ENCODE measurements at regions not wholly inside any gene's neighbourhood (a gene's known extent, or its start where the extent isn't known, plus 50 kb on each side); places are given as distances from the start of the nearest gene placed in this dataset.

DNA sequence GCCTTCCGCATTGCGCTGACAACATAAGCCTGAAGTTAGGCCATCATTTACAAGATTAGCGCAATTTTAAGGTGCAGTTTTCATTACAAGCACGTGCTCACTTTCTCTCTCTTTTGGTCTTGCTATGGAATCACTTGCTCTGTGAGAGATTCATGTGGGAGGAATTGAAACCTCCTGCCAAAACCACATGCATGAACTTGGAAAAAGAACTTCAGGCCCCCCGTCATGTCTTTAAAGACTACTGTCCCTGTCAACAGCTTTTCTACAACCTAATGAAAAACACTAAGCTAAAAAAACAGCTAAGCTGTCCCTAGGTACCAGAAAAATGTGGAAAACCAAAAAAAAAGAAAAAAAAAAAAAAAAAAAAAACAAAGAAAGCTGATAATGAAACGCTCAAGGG is 1707.6 kb upstream of the RAG2 start:
- DNase-seq (ENCODE audit: low spot score) = no peak
- TF ChIP-seq, protein P1, sequence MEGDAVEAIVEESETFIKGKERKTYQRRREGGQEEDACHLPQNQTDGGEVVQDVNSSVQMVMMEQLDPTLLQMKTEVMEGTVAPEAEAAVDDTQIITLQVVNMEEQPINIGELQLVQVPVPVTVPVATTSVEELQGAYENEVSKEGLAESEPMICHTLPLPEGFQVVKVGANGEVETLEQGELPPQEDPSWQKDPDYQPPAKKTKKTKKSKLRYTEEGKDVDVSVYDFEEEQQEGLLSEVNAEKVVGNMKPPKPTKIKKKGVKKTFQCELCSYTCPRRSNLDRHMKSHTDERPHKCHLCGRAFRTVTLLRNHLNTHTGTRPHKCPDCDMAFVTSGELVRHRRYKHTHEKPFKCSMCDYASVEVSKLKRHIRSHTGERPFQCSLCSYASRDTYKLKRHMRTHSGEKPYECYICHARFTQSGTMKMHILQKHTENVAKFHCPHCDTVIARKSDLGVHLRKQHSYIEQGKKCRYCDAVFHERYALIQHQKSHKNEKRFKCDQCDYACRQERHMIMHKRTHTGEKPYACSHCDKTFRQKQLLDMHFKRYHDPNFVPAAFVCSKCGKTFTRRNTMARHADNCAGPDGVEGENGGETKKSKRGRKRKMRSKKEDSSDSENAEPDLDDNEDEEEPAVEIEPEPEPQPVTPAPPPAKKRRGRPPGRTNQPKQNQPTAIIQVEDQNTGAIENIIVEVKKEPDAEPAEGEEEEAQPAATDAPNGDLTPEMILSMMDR (IDR thresholded peaks at IDR 0.05; ENCODE audit: extremely low read depth, insufficient read depth, missing control alignments) = no peak
- in situ Hi-C loops (cut with MboI; ENCODE audit: low pct_unique_long_range_greater_than_20kb, low sequenced_read_pairs, unreplicated experiment) = no loop called here

DNA sequence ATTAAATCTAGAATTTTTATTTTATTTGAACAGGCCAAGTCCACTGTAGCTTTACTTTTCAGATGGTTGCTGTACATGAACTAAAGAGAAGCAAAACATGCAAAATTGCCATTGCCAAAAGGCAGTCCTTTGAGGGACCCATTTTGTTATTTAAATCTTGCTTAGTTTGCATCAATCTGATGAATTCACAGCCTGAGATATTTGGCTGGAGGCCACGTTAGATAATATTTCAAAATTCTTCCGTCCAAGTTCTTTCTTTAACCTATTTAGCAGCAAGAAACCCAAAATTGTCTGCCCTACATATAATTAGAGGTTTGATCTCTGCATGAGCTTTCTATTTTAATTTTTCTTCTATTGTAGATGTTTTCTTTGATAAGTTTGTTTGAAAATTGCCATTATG is 1706.9 kb upstream of the RAG2 start:
- TF ChIP-seq, protein P1 (IDR thresholded peaks at IDR 0.05; ENCODE audit: extremely low read depth, insufficient read depth, missing control alignments) = no peak
- no peak for DNase-seq (ENCODE audit: low spot score)
- in situ Hi-C loops (cut with MboI; ENCODE audit: low pct_unique_long_range_greater_than_20kb, low sequenced_read_pairs, unreplicated experiment) = no loop called here

DNA sequence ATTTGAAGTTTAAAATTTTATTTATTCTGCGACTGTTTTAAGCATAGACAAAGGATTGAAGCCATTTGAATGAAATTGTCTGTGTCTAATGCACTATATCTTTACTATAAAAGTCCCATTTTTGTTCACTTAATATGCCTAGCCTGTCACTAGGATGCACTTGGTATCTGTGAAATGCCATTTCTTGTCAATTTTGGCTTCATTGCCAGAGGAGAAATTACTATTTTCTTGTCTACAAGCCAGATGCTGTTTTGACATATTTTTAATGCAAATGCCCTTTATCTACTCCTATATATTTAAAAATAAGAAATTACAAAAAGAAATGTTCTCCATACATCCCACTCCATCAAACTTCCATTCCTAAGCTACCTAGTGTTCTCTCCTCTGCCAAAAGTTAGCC is 1704.5 kb upstream of the RAG2 start:
- TF ChIP-seq, protein P1 (IDR thresholded peaks at IDR 0.05; ENCODE audit: extremely low read depth, insufficient read depth, missing control alignments) = no peak
- in situ Hi-C loops (cut with MboI; ENCODE audit: low pct_unique_long_range_greater_than_20kb, low sequenced_read_pairs, unreplicated experiment) = no loop called here
- DNase-seq (ENCODE audit: low spot score) = no peak

DNA sequence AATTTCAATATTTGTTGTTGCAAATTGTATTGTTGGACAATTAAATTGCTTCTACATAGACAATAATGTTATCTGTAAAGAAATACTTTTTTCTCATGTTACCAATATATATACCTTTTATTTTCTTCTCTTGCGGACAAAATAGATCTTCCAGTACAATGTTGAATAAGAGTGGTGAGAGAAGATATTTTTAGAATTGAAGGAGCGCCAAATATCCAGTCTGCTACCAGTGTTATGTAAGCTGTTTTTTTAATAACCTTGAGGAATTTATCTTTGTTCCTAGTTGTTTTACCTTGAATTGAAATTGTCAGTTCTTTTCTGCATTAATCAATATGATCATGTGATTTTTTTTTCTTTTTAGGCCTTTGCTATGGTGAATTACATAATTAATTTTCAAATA is 1702.5 kb upstream of the RAG2 start:
- TF ChIP-seq, protein P1 (IDR thresholded peaks at IDR 0.05; ENCODE audit: extremely low read depth, insufficient read depth, missing control alignments) = no peak
- DNase-seq (ENCODE audit: low spot score) = no peak
- in situ Hi-C loops (cut with MboI; ENCODE audit: low pct_unique_long_range_greater_than_20kb, low sequenced_read_pairs, unreplicated experiment) = no loop called here

DNA sequence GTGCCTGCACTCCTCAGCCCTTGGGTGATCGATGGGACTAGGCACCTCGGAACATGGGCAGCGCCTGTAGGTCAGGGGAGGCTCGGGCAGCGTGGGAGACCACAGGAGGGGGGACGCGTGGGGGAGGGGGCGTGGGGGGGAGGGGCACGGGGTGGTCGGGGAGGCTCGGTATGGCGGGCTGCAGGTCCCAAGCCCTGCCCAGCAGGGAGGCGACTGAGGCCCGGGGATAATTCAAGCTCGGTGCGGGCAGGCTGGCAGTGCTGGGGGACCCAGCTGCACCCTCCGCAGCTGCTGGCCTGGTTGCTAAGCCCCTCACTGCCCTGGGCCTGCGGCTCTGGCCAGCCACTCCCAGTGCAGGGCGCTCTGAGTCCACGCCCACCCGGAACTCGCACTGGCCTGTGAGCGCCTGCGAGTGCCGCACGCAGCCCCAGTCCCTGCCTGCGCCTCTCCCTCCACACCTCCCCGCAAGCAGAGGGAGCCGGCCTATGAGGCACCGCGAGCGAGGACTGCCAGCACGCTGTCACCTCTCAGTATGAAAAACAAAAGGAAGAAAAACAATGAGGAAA is 1698.3 kb upstream of the RAG2 start:
- TF ChIP-seq, protein P1 (IDR thresholded peaks at IDR 0.05; ENCODE audit: extremely low read depth, insufficient read depth, missing control alignments) = no peak
- in situ Hi-C loops (cut with MboI; ENCODE audit: low pct_unique_long_range_greater_than_20kb, low sequenced_read_pairs, unreplicated experiment) = no loop called here
- no peak for DNase-seq (ENCODE audit: low spot score)

DNA sequence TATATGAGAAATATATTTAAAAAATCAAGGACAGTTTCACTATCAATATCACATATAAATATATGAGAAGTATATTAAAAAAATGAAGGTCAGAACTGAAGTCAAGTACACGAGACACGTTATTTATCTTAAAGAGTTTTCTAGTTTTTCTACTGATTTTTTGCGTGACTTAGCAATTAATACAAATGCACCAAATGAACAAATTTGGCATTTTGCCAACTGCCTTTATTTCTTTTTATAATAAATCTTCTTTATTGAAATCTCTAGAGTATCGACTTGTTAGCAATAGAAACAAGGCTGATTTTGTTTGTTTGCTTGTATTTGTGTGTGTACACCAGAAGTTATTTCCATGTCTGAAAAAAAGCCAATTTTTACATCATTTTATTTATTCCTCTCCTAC is 1684.7 kb upstream of the RAG2 start:
- no peak for DNase-seq (ENCODE audit: low spot score)
- in situ Hi-C loops (cut with MboI; ENCODE audit: low pct_unique_long_range_greater_than_20kb, low sequenced_read_pairs, unreplicated experiment) = no loop called here
- TF ChIP-seq, protein P1 (IDR thresholded peaks at IDR 0.05; ENCODE audit: extremely low read depth, insufficient read depth, missing control alignments) = no peak
